GM18873 (cell line): ENCODE measurements at regions not wholly inside any gene's neighbourhood (a gene's known extent, or its start where the extent isn't known, plus 50 kb on each side); places are given as distances from the start of the nearest gene placed in this dataset.
"Not testable (repeated sequence)": the region's sequence is repeated elsewhere in the genome, so short reads cannot be mapped to it uniquely, and the experiment has no call there.

ENCODE experiments used
- ATAC-seq: cut with Tn5 transposase; IDR thresholded peaks from one replicate; pipeline ENCODE4 v1.9.1; 2021; ENCODE audit warnings: mild to moderate bottlenecking, moderate library complexity, moderate number of reproducible peaks; ENCODE audit not compliant: unreplicated experiment, low FRiP score

DNA sequence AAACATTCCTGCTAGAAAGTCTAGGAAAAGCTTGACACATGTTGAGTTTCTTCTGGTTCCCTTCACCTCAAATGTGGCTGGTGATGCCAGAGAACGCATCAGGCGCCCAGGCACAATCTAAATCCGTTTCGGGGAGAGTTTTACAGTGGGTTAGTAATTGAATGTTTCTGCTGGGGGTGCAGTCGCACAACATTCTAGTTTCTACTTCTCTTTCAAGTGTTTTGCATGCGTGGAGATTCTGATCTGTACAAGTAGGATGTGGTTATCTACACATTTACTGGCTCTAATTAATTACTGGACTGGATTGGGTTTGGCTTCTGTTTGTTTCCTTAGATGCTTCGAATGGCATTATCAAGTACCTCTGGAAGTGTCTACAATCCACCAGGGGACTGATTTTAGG, 173.8 kb downstream of the TMEM26 start:
- ATAC-seq: peak; percentile 74

DNA sequence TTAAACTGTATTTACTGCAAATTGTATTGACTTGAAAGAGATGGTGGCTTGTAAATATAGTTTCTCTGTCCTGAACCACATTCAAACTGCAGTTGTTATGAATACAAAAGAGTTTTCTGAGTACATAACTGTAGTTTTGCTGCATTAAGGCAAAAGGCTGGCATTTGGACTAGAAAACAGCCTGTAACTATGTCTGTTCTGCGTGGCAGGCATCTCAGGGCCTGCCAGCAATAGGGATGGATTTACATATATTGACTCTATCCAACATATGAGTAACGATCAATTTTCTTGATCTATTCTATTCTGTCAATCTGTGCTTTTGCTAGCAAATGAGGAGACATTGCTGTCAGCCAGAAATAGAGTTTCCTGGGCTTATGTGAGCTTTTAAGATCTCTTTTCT, 174.6 kb downstream of the TMEM26 start:
- no peak for ATAC-seq

DNA sequence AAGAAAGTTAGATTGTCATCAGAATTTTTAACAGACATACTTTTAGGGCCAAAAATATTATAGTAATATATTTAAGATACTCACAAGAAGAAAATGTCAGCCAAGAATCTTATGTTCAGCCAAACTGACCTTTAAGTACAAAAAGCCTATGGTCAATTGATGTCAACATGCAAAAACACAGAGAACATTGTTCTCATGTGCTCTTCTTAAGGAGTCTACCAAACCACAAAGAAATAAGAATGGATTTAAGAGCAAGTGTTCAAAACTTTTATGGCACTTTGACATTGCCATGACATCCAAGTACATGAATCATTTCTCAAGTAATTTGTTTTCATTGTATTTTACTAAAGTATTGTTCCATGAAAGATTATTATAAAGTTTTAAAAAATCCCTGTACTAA, 180.4 kb downstream of the TMEM26 start:
- no peak for ATAC-seq

DNA sequence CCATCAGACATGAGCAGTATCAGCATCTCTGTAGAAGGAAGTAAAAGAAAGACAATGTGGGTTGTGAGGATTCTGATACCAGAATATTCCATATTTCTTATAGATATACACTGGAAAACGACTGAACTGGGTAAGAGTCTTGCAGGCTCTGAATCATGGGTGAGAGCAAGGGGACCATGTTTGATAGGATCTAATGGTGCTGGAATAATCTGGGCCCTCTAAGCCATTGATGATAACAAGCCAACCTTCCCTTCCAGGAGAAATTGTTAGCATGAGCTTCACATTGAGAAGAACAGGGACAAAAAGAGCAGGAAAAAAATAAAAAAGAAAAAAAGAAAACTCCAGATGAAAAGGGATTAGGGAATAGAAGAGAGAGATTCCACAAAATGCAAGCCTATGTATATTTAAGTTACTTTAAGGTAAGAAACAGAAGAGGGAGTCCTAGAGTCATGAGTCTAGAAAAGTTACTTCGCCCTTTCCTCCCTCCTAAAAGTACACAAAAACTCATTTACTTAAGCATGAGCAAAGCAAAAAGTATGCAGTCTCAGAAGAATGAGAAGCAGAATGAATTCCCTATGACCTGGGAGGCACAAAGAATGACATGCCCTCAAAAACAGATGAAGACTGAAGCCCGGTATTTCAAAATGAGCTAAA, 181.9 kb downstream of the TMEM26 start:
- no peak for ATAC-seq

DNA sequence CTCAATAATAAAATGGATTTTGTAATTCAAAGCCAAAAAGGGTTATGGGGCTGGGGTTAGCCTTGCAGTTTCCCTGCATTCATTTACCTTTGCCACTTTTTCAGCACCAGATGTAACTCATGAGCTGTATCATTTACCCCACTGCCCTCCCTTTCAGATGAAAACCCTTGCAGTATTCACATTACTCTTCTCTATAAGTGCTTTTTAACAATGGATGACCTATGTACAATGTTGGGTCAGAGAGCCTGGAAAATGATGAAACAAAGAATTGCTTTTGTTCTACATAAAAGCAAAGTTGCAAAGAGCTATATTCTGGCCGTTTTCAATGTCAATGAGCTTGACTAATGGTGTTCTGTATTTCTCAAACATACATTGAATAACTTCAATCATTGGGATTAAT, 189.7 kb downstream of the TMEM26 start:
- ATAC-seq: no peak

DNA sequence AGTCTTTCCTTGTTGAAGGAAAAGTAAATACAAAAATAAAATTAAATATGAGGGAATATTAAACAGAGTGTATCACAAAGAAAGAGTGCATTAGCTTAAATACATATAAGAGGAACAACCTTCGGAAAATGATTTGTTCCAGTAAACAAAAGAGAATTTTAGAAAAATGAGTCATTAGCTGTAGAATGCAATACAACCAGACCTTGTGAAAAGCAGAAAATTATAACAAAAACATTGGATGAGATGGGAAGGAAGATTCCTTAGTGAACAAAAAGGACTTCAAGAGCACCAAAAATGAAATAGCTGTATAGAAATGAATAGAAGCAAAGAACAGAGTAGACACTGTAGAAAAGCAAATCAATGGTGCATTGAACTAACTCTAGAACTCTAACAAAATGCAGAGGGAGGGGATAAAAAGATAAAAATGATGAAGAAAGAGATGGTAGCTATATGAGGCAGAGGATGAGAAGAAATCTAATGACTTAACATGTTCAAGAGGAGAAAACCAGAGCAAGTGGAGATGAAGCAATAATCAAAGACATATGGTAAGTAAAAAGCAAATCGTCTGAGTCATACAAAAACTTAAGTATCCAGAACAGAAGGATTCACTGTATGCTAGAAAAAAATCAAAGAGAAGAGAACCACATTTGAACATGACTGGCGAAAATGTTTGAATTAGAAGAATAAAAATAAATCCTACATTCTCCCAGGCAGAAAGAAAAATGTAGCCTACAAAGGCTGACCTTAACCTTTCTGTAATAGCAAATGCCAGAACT, 190.5 kb downstream of the TMEM26 start:
- no peak for ATAC-seq

DNA sequence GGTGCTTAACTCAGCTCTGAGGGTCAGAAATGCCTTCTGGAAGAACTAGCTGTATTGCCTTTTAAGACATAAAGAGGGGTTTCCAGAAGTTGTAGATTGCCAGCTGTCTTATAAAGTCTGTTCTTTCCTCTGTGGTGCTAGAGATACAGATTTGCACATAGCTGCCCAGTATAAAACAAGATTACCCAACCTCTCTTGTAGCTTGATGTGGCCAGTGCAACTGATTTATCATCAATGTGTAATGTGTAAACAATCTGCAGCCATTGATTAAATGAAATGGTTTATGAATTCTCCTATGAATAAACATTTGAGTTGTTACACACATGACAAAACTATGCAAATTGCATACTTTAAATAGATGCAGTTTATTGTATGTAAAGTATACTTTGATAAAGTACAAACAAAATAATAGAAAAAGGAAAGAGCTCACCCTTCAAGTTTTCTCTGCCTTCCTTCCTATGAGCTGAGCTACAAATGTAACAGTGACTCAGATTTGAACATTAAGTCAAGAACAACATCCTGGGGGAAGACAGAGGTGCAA, 195.2 kb downstream of the TMEM26 start:
- no peak for ATAC-seq

DNA sequence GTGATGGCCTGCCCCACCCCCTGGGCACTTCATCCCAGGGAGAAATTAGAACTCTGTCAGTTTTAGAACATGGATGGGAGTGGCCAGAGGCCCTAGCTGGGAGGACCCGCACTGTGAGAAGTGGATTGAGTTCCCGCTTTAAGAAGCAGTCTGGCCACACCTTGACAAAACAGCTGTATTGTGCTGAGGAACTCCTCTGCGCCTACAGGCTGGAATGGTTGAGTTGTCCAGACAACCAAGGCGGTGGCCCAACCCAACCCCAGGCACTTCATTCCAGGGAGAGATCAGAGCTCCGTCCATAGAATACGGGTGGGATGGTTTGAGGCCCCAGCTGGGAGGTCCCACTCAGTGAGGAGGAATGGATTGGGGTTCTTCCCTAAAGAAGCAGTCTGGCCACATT, 196.0 kb downstream of the TMEM26 start:
- ATAC-seq: no peak

DNA sequence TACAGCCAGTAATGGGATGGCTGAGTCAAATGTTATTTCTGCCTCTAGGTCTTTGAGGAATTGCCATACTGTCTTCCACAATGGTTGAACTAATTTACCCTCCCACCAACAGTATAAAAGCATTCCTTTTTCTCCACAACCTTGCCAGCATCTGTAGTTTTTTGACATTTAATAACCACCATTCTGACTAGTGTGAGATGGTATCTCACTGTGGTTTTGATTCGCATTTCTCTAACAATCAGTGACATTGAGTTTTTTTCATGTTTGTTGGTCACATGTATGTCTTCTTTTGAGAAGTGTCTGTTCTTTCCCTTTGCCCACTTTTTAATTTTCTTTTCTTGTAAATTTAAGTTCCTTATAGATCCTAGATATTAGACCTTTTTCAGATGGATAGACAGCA, 200.9 kb downstream of the TMEM26 start:
- ATAC-seq: not testable (repeated sequence)

DNA sequence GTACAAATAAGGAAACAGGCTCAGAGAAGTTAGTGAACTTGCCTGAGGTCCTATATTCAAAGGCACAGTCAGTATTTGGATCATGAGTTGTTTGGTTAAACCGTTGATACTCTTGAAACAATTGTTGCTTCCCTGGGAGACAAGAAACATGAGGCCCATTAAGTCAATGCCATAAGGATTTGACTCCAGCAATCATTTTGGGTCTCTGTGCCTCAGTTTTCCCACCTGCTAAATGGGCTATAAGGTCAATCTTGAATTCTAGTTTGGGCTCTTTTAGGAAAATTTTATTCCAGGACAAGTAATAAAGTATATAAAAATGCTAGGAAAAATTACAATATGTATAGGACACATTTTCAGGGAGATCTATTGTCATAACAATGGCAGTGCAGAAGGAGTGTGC, 202.1 kb downstream of the TMEM26 start:
- ATAC-seq: no peak

DNA sequence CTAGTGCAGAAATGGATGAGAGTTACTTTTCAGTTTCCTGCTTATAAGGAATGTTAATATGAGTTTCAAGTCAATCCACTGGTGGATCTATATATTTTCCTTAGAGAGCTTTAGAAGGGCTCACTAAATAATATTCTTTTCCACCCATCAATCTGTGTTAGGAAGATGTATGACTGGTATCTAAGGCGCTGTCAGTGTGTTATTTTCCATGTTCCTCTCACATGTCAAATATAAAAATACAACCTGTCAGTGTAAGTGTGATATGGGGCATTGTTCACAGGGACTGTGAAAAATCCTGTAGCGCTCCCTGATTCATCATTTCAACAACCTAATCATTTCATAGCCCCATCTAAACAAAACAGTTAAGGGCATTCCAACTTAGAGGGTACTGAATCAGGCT, 203.1 kb downstream of the TMEM26 start:
- no peak for ATAC-seq

DNA sequence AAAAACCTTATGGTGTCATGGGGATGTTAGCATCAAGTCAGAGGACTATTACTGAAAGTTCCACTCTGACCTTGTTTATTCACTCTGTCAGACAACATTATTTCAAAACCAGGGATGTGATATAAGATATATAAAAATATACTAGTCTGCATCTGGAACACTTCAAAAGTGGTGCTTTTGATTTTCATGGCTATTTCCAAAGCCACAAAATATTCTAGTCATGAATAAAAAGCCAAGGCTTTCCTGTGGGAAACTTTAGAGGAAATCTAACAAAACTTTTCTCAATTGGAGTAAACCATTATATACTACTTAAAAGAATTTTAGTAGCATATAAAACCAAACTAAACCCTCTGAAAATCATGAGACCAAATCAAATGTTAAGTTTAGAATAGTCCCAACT, 205.2 kb downstream of the TMEM26 start:
- ATAC-seq: no peak

DNA sequence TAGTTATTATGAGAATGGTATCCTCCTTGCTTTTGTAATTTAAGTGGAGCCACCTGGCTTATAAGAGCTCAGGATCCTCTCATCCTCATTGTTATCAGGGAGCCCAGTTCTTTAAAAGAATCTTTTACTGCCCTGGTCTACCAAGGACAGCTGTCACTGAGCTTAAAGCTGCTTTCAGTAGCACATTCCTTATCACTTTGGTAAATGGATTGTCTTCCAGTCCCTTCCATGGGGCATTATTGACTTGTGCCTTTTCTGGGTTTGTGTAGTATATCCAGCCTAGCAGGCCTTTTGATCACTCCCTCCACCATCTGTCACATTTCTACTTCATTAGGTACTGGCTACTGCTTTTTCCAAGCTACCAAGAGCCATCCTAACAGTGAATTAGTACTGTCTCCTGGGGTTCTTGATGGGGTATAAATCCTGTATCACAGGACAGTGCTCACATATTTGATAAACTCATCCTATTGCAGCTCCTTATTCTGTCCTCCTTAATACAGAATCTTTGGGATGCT, 208.9 kb downstream of the TMEM26 start:
- no peak for ATAC-seq

DNA sequence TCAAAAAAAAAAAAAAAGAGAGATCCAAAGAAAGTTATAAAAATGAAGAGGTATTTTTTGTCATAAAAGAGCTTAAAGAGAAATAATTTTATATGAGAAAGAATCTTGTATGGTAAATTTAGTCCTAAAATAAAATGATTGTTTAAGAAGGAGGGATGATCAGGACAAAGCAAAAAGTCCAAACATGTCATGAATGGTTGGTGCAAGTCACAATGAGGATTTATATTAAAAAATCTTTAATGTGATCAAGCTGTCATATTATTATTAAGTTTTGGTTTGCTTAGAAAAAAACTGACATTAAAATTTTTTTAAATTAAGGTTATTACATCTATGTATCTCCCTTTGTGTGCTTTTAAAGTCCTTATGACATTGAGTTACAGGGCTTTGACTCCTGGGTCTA, 220.4 kb downstream of the TMEM26 start:
- ATAC-seq: no peak

DNA sequence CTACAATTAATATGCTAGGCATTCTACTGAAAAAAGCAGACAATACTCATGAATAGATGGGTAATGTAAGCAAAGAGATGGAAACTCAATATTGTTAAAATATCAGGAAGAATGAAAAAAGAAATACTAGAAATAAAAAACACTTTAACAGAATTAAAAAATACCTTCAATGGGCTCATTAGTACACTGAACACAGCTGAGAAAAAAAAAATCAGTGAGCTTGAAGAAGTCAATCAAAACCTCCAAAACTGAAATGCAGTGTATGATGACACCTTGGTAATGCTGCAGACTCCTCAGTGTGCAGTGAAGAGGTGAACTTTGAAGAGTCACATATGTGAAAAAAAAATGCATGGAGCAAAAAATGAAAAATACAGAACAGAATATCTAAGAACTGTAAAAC, 227.2 kb downstream of the TMEM26 start:
- no peak for ATAC-seq

DNA sequence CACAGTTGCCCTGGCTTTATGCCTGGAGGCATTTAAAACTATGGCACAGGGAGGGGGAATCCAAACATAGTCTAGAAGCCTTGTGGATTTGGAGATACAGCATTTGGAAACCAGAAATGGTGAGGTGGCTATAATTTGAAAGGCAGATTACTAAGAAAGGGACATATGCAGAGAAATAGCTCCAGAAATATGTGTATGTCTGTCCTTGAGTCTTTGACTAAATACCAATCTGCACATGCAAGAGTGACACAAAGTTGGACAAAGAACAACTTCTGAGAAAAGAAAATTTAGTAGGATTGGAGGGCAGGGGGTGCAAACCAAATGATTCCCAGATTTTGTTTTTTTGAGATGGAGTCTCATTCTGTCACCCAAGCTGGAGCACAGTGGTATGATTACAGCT, 229.6 kb downstream of the TMEM26 start:
- ATAC-seq: no peak

DNA sequence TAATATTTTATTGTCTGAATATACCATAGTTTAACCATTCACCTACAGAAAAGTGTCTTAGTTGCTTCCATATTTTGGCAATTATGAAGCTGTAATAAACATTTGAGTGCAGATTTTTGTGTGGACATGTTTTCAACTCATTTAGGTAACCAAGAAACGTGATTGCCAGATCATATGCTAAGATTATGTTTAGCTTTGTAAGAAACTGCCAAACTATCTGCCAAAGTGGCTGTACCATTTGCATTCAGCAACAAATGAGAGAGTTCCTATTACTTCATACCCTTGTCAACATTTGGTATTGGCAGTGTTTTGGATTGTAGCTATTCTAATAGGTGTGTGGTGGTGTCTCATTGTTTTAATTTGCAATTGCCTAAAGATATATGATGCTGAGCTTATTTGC, 233.5 kb downstream of the TMEM26 start:
- no peak for ATAC-seq

DNA sequence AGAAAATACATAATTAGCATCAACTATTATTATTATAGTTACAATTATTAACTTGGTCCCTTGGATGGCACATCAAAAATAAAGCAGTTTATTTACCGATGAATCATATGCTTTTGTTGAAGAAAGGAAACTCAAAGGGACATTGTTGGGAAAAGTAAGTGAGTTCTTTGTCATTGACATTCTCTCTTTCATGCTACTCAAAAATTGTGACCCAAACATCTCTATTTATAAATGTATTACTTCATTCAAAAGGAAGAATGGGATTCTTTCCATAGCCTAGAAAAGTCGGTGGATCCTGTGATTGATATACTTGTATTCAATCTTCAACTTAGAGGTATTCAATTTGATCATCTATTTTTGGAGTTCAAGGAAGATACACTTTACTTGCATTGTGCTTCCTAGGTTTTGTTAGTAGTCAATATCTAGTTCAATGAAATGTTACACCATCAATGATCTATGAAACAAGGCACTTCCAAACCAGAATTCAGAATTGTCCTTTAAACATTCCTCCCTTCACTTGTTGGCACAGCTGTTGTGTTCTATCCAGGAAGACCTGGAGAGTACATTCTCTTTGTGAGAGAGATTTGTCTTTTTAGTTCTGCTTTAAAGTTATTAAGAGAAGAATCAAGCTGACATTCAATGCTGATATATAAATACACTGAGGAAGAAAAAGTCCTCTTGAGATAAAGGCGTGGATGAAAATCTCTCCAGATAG, 235.2 kb downstream of the TMEM26 start:
- ATAC-seq: no peak

DNA sequence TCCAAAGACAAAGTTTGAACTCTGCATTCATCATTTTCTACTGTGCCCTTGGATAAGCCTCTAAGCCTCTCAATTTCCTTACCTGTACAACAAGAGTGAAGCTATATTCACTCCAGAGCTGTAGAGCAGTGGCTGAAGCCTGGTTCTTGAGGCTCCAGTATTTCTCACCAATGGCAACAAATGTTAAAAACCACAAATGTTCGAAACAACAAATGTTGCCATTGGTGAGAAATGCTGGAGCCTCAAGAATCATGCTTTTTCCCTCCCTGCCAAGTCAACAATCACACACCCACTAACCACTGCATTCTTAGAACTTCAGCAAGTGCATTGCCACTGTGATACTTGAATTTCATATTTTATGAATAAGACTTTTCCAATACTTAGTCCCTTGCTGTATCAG, 237.9 kb downstream of the TMEM26 start:
- ATAC-seq: no peak

DNA sequence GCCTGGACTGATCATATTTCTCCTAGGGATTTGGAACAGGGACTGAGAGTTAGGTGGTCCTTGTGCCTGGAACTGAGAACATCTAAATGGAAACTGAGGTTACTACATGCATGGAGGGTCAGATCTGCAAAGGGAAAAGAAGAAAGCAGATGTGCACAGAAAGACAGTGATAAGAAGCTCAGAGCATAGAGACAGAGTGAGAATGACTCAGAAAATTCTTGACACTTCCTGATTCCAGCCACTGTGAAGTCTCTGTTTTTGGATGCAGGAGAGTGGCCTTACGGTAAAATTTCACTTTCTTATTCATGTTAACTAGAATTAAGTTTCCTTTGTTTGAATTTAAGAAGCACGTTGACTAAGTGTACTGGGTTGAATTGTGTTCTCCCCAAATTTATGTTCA, 241.7 kb downstream of the TMEM26 start:
- ATAC-seq: no peak

DNA sequence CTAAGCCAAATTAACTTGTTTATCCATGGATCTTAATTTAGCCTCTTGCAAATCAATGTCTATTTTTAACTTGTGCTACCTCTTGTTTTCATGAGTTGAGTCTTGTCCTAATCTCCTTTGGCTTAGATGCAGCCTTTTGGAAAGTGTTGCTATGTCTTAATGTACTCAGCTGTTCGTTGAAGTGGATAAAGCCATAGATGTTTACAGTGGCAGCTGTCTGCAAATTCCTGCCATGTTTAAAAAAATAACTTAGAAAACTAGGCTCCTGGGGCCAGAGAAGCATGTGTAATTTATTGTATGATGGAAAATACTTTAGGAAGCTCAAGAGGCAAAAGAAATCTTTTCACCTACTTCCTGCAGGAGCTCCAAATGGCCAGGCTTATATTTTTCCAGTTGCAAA, 253.1 kb upstream of the RHOBTB1 start:
- ATAC-seq: no peak
